ENCODE measurements at regions not wholly inside any gene's neighbourhood (a gene's known extent, or its start where the extent isn't known, plus 50 kb on each side); places are given as distances from the start of the nearest gene placed in this dataset.

DNA sequence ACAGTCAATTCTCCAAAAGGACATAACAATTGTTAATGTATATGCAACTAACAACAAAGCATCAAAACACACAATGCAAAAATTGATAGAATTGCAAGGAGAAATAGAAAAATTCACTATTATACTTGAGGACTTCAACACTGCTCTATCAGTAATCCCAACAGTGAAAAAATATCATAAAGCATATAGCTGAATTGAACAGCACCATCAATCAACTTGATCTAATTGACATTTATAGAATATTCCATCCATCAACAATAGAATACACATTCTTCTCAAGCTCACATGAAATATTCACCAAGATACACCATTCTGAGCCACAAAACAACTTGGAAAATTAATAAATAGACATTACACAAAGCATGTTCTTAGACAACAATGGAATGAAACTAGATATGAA is 60.1 kb upstream of the ASXL3 start:
- intact Hi-C loops (cut with DNase I) = no loop called here
- no peak for DNase-seq (ENCODE audit: low spot score)

DNA sequence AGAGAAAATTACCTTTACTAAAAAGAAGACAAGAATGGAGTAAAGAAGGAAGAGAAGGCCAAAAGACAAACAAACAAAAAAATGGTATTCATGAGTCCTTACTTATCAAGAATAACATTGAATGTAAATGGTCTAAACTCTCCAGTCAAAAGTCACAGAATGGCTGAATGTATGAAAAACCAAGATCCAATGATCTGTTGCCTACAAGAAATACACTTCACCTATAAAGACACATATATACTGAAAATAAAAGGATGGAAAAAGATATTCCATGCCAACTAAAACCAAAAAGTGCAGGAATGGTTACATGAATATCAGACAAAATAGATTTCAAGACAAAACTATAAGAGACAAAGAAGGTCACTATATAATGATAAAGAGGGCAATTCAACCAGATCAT is 65.0 kb upstream of the ASXL3 start:
- DNase-seq (ENCODE audit: low spot score) = no peak
- intact Hi-C loops (cut with DNase I) = no loop called here

DNA sequence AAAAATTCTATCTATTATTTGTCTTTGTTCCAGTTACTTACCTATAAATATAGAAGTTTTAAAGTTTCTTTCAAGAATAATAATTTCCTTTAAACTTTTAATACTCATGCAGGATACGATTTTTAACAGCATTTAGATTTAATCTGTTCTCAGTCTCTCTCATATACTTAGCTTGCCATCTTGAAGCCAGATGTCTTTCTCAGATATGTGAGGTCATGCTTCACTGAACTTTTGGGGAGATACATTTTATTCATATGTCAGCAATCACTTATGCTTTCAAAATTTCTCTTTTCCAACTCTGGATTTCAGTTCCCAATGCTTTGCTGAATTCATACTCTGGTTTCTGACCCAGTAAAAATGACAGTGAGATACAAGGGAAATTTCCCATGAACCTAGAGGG is 66.5 kb upstream of the CCDC178 start:
- intact Hi-C loops (cut with DNase I) = no loop called here

GRCh38 chr18:33505798-33506197 is 65.3 kb upstream of the CCDC178 start:
- intact Hi-C loops (cut with DNase I) = no loop called here

More for the DNA sequence above, 66.5 kb upstream of the CCDC178 start:
- no peak for DNase-seq (ENCODE audit: low spot score)

DNA sequence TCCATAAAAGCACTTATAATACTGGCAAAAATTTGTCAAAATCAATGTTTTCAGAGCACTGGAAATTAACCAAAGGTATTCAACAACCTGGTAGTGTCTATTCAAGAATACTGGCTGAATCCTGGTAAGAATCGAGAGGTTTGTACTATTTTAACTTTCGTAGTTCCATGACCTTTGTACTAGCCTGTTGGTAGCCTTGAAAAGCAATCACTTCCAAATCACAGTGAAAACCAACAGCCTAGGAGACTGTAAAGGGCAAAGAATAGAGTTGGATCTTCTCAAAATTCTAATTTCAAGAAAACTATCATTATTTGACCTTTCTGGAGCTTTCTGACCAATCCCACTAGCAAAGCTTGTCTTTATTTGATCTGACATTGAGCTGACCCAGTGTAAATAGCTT is 64.8 kb upstream of the CCDC178 start:
- intact Hi-C loops (cut with DNase I) = no loop called here
- DNase-seq (ENCODE audit: low spot score) = no peak

More at GRCh38 chr18:33505798-33506197, 65.3 kb upstream of the CCDC178 start:
- no peak for DNase-seq (ENCODE audit: low spot score)

DNA sequence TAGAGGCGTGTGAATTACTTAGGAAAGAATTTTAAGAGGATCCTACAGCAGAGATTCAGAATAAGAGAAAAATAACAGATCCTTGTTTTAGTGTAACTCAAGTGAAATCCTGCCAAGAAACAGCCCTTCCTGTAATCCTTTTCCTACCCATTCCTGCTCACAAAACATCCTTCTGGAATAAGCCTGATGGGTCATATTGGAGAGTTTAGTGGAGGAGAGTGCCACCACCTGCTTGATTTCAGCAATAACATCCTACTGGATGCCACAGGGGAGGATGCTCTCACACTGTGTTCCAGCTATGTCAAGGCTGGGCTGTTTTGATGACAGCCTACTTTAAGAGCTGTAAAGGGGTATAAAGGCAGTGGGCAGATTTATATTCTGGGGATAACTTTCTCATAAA is 54.8 kb upstream of the CCDC178 start:
- no peak for DNase-seq (ENCODE audit: low spot score)
- intact Hi-C loops (cut with DNase I) = loop anchor here (5.0 kb wide), 1 partner anchor 263 kb away; no protein-coding TSS in a partner anchor
